ENCODE measurements at regions not wholly inside any gene's neighbourhood (a gene's known extent, or its start where the extent isn't known, plus 50 kb on each side); places are given as distances from the start of the nearest gene placed in this dataset.

GRCh38 chr5:99004960-99005359 lies 76.2 kb upstream of the CHD1 start:
- Histone ChIP-seq H3K4me3 (IDR thresholded peaks at IDR 0.05; ENCODE audit: insufficient read depth, low read depth, low read length) (no peak overlapping the region), H4K20me1 (ENCODE audit: insufficient read depth) (no peaks in the 10 kb centered on the region), H3K4me2 (no peak overlapping the region), H3K79me2 (ENCODE audit: insufficient read depth, low read depth) (no peaks in the 10 kb centered on the region), H3K4me1 (ENCODE audit: low read depth, poor library complexity, severe bottlenecking) (no peaks in the 10 kb centered on the region), H3K9ac (no peak overlapping the region), H3K36me3 (ENCODE audit: insufficient read depth) (no peaks in the 10 kb centered on the region), H3K27ac (no peak overlapping the region), H2AFZ (ENCODE audit: low read depth) (no peak overlapping the region), H3K27me3 (ENCODE audit: insufficient read depth, low read depth) (no peaks in the 10 kb centered on the region)
- TF ChIP-seq CTCF (conservative IDR thresholded peaks at IDR 0.05; ENCODE audit: low read depth, low read length), result no peak

DNA sequence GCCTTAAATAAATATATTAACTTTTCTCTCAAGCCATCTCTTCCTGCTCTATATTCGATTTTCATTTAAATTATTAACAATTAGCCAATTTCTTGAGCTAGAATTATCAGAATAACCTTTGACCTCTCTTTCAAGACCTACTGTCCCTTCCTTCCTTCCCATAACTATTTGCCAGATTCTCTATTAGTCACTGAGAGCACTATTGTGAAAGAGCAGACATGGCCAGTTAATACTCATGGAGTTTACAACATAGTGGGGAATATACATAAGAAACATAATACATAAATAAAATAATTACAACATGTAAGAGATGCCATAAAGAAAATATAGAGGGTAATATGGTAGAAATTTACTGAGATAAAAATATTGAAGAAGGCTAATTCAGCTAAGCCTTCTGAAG lies 72.1 kb upstream of the CHD1 start:
- Histone ChIP-seq H3K4me3 (IDR thresholded peaks at IDR 0.05; ENCODE audit: insufficient read depth, low read depth, low read length) (no peak overlapping the region), H3K79me2 (ENCODE audit: insufficient read depth, low read depth) (no peaks in the 10 kb centered on the region), H3K4me2 (no peak overlapping the region), H3K27ac (no peak overlapping the region), H3K27me3 (ENCODE audit: insufficient read depth, low read depth) (no peaks in the 10 kb centered on the region), H3K9ac (no peak overlapping the region), H3K4me1 (ENCODE audit: low read depth, poor library complexity, severe bottlenecking) (no peaks in the 10 kb centered on the region), H4K20me1 (ENCODE audit: insufficient read depth) (no peaks in the 10 kb centered on the region), H2AFZ (ENCODE audit: low read depth) (no peak overlapping the region), H3K36me3 (ENCODE audit: insufficient read depth) (no peaks in the 10 kb centered on the region)
- no peak for TF ChIP-seq CTCF (conservative IDR thresholded peaks at IDR 0.05; ENCODE audit: low read depth, low read length)

GRCh38 chr5:99000221-99000620 lies 71.4 kb upstream of the CHD1 start:
- no peak overlapping the region for H3K9ac ChIP-seq
- H3K27ac ChIP-seq, result no peak overlapping the region
- no peak for TF ChIP-seq CTCF (conservative IDR thresholded peaks at IDR 0.05; ENCODE audit: low read depth, low read length)
- no peak overlapping the region for H3K4me2 ChIP-seq
- no peaks in the 10 kb centered on the region for H4K20me1 ChIP-seq (ENCODE audit: insufficient read depth)
- H3K4me1 ChIP-seq (ENCODE audit: low read depth, poor library complexity, severe bottlenecking), result no peaks in the 10 kb centered on the region
- H2AFZ ChIP-seq (ENCODE audit: low read depth), result no peak overlapping the region
- H3K4me3 ChIP-seq (IDR thresholded peaks at IDR 0.05; ENCODE audit: insufficient read depth, low read depth, low read length), result no peak overlapping the region
- H3K27me3 ChIP-seq (ENCODE audit: insufficient read depth, low read depth), result no peaks in the 10 kb centered on the region
- no peaks in the 10 kb centered on the region for H3K36me3 ChIP-seq (ENCODE audit: insufficient read depth)
- H3K79me2 ChIP-seq (ENCODE audit: insufficient read depth, low read depth), result no peaks in the 10 kb centered on the region

GRCh38 chr5:98999631-99000030 lies 70.8 kb upstream of the CHD1 start:
- TF ChIP-seq CTCF (conservative IDR thresholded peaks at IDR 0.05; ENCODE audit: low read depth, low read length), result no peak
- H3K9ac ChIP-seq, result no peak overlapping the region
- no peak overlapping the region for H2AFZ ChIP-seq (ENCODE audit: low read depth)

DNA sequence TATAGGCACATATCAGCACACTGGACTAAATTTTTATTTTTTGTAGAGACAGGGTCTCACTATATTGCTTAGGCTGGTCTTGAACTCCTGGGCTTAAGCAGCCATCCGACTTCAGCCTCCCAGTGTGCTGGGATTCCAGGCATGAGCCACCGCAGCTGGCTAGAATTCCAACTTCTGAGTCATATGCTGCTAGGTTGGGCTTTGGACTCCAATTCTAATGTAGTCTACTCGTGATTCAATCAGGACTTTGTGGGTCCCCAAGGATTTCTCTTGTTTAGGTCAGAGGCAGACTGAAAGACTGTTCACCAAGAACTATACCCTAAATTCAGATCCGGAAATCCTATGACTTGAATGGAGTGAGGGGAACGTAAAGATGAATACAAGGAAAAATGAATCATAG lies 68.2 kb upstream of the CHD1 start:
- Histone ChIP-seq H3K9ac (no peak overlapping the region), H2AFZ (ENCODE audit: low read depth) (no peak overlapping the region), H3K27ac (no peak overlapping the region), H4K20me1 (ENCODE audit: insufficient read depth) (no peaks in the 10 kb centered on the region), H3K4me3 (IDR thresholded peaks at IDR 0.05; ENCODE audit: insufficient read depth, low read depth, low read length) (no peak overlapping the region), H3K36me3 (ENCODE audit: insufficient read depth) (no peaks in the 10 kb centered on the region), H3K27me3 (ENCODE audit: insufficient read depth, low read depth) (no peaks in the 10 kb centered on the region), H3K79me2 (ENCODE audit: insufficient read depth, low read depth) (no peaks in the 10 kb centered on the region), H3K4me2 (no peak overlapping the region), H3K4me1 (ENCODE audit: low read depth, poor library complexity, severe bottlenecking) (no peaks in the 10 kb centered on the region)
- no peak for TF ChIP-seq CTCF (conservative IDR thresholded peaks at IDR 0.05; ENCODE audit: low read depth, low read length)

More at GRCh38 chr5:98999631-99000030, 70.8 kb upstream of the CHD1 start:
- H4K20me1 ChIP-seq (ENCODE audit: insufficient read depth), result no peaks in the 10 kb centered on the region
- no peaks in the 10 kb centered on the region for H3K79me2 ChIP-seq (ENCODE audit: insufficient read depth, low read depth)
- no peaks in the 10 kb centered on the region for H3K36me3 ChIP-seq (ENCODE audit: insufficient read depth)
- H3K4me3 ChIP-seq (IDR thresholded peaks at IDR 0.05; ENCODE audit: insufficient read depth, low read depth, low read length), result no peak overlapping the region
- no peaks in the 10 kb centered on the region for H3K4me1 ChIP-seq (ENCODE audit: low read depth, poor library complexity, severe bottlenecking)
- H3K4me2 ChIP-seq, result no peak overlapping the region
- H3K27me3 ChIP-seq (ENCODE audit: insufficient read depth, low read depth), result no peaks in the 10 kb centered on the region
- no peak overlapping the region for H3K27ac ChIP-seq

Data from KMS-11 (cell line).